Ishikawa (cell line): ENCODE measurements at regions not wholly inside any gene's neighbourhood (a gene's known extent, or its start where the extent isn't known, plus 50 kb on each side); places are given as distances from the start of the nearest gene placed in this dataset.

Experiments
- EP300 ChIP-seq: IDR thresholded peaks from 2 replicates; pipeline ENCODE4 v1.6.1; 2012; ENCODE audit warnings: borderline replicate concordance
- NFIC ChIP-seq: IDR thresholded peaks from 2 replicates; pipeline ENCODE4 v1.6.1; 2012
- RAD21 ChIP-seq: IDR thresholded peaks from 2 replicates; pipeline ENCODE4 v1.6.1; 2012; ENCODE audit warnings: low read depth
- REST ChIP-seq: IDR thresholded peaks from 2 replicates; pipeline ENCODE4 v1.6.1; 2012; ENCODE audit warnings: low read depth, mild to moderate bottlenecking
- TAF1 ChIP-seq: IDR thresholded peaks from 2 replicates; pipeline ENCODE4 v1.6.1; 2012; ENCODE audit warnings: low read depth, mild to moderate bottlenecking
- TCF12 ChIP-seq: IDR thresholded peaks from 2 replicates; pipeline ENCODE4 v1.6.1; 2012; ENCODE audit warnings: low read depth
- YY1 ChIP-seq: IDR thresholded peaks from 2 replicates; pipeline ENCODE4 v1.6.1; 2012; ENCODE audit warnings: low read depth
- ZBTB7A ChIP-seq: IDR thresholded peaks from 2 replicates; pipeline ENCODE4 v1.6.1; 2012; ENCODE audit warnings: low read depth

DNA sequence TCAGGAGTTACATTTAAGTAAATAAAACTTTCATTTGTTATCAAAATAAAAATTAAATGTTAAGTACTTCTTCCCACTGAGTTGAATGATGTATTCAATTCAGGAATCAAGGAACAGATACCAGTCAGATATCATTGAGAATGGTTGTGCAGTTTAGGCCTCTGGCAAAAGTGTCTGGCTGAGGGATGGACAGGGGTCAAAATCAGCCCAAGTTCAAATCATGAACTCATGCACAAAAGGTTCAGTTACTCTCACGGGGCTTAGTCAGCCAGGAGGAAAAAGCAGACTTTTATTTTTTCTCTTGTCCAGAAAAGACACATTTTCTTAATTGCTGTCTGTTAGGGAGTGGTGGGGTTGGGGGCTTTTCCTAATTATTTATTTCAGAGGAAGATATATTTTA, 166.3 kb downstream of the RASSF9 start:
- TF ChIP-seq NFIC (no peak), EP300 (no peak), YY1 (no peak), RAD21 (no peak), TAF1 (no peak), REST (no peak), ZBTB7A (no peak), TCF12 (no peak)
